HL-60 (cell line): ENCODE measurements at regions not wholly inside any gene's neighbourhood (a gene's known extent, or its start where the extent isn't known, plus 50 kb on each side); places are given as distances from the start of the nearest gene placed in this dataset.

Experiments used
- POLR2AphosphoS5 ChIP-seq: IDR thresholded peaks from 2 replicates; pipeline ENCODE4 v1.6.1; 2012; ENCODE audit warnings: low read depth
- TF ChIP-seq, protein P1 (sequence below): IDR thresholded peaks from one replicate; pipeline ENCODE4 v1.5.1; 2011; ENCODE audit warnings: low read length, control low read depth, inconsistent platforms; ENCODE audit not compliant: insufficient read depth
- TF ChIP-seq, protein P2 (sequence below): IDR thresholded peaks from 2 replicates; pipeline ENCODE4 v1.6.1; 2012; ENCODE audit warnings: low read depth; ENCODE audit not compliant: insufficient replicate concordance

DNA sequence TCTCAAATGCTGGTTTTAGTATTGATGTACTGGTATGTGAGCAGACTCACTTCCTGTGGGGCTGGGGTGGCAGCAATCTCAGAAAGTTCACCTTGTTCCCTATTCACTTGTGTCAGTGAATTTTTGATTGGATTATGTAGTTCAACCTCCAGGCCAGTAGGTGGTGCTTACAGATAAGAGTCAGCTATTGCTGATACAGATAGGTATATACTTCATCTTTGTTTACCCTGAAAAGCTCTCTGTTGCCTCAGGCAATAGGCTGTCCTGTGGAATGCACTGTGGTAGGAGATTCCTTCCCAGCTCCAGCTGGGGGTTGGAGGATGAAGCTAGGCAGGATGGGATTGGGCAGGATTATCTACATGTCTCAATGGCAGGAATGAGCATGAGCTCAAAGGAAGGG is 851.2 kb upstream of the EYS start:
- TF ChIP-seq, protein P1, sequence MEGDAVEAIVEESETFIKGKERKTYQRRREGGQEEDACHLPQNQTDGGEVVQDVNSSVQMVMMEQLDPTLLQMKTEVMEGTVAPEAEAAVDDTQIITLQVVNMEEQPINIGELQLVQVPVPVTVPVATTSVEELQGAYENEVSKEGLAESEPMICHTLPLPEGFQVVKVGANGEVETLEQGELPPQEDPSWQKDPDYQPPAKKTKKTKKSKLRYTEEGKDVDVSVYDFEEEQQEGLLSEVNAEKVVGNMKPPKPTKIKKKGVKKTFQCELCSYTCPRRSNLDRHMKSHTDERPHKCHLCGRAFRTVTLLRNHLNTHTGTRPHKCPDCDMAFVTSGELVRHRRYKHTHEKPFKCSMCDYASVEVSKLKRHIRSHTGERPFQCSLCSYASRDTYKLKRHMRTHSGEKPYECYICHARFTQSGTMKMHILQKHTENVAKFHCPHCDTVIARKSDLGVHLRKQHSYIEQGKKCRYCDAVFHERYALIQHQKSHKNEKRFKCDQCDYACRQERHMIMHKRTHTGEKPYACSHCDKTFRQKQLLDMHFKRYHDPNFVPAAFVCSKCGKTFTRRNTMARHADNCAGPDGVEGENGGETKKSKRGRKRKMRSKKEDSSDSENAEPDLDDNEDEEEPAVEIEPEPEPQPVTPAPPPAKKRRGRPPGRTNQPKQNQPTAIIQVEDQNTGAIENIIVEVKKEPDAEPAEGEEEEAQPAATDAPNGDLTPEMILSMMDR: no peak
- TF ChIP-seq, protein P2, sequence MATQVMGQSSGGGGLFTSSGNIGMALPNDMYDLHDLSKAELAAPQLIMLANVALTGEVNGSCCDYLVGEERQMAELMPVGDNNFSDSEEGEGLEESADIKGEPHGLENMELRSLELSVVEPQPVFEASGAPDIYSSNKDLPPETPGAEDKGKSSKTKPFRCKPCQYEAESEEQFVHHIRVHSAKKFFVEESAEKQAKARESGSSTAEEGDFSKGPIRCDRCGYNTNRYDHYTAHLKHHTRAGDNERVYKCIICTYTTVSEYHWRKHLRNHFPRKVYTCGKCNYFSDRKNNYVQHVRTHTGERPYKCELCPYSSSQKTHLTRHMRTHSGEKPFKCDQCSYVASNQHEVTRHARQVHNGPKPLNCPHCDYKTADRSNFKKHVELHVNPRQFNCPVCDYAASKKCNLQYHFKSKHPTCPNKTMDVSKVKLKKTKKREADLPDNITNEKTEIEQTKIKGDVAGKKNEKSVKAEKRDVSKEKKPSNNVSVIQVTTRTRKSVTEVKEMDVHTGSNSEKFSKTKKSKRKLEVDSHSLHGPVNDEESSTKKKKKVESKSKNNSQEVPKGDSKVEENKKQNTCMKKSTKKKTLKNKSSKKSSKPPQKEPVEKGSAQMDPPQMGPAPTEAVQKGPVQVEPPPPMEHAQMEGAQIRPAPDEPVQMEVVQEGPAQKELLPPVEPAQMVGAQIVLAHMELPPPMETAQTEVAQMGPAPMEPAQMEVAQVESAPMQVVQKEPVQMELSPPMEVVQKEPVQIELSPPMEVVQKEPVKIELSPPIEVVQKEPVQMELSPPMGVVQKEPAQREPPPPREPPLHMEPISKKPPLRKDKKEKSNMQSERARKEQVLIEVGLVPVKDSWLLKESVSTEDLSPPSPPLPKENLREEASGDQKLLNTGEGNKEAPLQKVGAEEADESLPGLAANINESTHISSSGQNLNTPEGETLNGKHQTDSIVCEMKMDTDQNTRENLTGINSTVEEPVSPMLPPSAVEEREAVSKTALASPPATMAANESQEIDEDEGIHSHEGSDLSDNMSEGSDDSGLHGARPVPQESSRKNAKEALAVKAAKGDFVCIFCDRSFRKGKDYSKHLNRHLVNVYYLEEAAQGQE: no peak
- TF ChIP-seq POLR2AphosphoS5: no peak
